ENCODE measurements at regions not wholly inside any gene's neighbourhood (a gene's known extent, or its start where the extent isn't known, plus 50 kb on each side); places are given as distances from the start of the nearest gene placed in this dataset.

- Histone ChIP-seq H3K4me1 (ENCODE audit: control insufficient read depth in 1 of 2, insufficient read depth in 1 of 2, low read depth in 1 of 2, low read length in 1 of 2) (peaks cover 9 to 22% of the 10 kb centered on the region in 2 experiments), H3K27me3 (peaks cover 39% of the 10 kb centered on the region), H3K9me3 (no peaks in the 10 kb centered on the region), H3K4me3 (ENCODE audit: low read depth in 1 of 2, low read length in 1 of 2) (no peak overlapping the region), H3K36me3 (no peaks in the 10 kb centered on the region), H3K27ac (no peak overlapping the region)
- no peak for TF ChIP-seq CTCF (IDR thresholded peaks at IDR 0.05)
These were observed 140.4 kb upstream of the CCDC54 start for GRCh38 chr3:107236655-107237337.

DNA sequence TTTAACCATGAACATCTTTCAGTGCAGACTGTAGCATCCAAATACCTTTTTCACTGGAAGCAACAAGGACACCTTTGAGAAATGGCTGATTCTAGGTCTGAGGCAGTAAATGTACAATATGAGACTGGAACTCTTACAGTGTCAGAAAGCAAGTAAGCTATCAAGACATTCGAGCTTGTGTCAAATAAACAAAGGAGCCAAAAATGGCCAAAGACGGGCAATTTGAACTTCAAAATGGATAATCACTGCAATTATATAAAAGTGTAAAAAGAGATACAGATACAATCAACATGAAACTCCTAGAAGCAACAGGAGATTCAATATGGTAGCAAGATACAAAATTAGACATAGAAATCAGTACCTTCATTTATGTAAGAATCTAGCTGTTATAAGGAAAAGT, 138.5 kb upstream of the CCDC54 start:
- Histone ChIP-seq H3K4me1 (ENCODE audit: control insufficient read depth in 1 of 2, insufficient read depth in 1 of 2, low read depth in 1 of 2, low read length in 1 of 2) (peaks cover 9 to 22% of the 10 kb centered on the region in 2 experiments), H3K27ac (no peak overlapping the region), H3K36me3 (no peaks in the 10 kb centered on the region), H3K9me3 (no peaks in the 10 kb centered on the region), H3K4me3 (ENCODE audit: low read depth in 1 of 2, low read length in 1 of 2) (no peak overlapping the region), H3K27me3 (peaks cover 48% of the 10 kb centered on the region)
- no peak for TF ChIP-seq CTCF (IDR thresholded peaks at IDR 0.05)

GRCh38 chr3:107239703-107240102, 137.5 kb upstream of the CCDC54 start:
- no peaks in the 10 kb centered on the region for H3K9me3 ChIP-seq
- no peak overlapping the region for H3K4me3 ChIP-seq (ENCODE audit: low read depth in 1 of 2, low read length in 1 of 2)
- H3K27ac ChIP-seq = no peak overlapping the region
- H3K27me3 ChIP-seq = peaks cover 48% of the 10 kb centered on the region
- no peak for TF ChIP-seq CTCF (IDR thresholded peaks at IDR 0.05)
- peaks cover 9 to 22% of the 10 kb centered on the region in 2 experiments for H3K4me1 ChIP-seq (ENCODE audit: control insufficient read depth in 1 of 2, insufficient read depth in 1 of 2, low read depth in 1 of 2, low read length in 1 of 2)
- H3K36me3 ChIP-seq = no peaks in the 10 kb centered on the region

DNA sequence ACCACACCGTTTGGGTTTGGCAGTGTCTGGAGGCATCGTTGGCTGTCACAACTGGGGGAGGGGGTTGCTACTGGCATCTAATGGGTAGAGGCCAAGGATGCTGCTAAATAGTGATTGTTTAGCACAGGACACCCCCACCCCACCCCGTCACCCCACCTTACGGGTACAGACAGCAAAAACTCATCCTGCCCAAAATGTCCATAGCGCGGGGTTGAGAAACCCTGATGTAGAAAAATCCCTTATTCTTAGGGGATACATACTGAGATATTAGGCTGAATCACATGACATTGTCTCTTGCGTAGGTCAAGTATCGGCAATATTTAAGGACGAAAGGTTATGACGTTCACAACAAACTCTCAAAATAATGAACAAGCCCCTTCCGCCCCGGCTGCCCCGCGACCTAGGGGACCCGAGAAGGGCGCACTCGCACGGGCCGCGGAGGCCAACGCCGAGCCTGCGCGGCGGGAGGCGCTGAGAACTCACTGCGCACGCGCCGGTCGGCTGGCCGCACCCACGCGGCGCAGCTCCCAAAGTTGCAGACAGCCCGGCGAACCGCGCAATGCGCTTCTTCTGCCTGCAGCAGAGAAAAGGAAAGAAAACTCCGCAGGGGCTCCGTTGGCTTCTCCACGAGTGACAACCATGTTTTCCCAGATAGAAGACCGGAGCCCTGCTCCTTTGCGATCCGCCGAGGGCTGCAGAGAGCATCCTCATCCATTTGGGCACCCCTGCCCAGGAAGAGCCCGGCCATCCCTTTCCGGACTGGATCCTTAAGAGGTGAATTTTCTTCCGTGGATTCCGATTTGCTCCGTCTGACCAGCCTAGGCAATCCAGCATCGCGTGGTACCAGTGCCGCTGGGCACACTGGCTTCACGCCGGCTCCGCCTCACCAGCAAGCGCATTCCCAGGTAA, 136.8 kb upstream of the CCDC54 start:
- Histone ChIP-seq H3K27me3 (peaks cover 48% of the 10 kb centered on the region), H3K4me3 (ENCODE audit: low read depth in 1 of 2, low read length in 1 of 2) (peak overlapping the region; percentile 52 to 54), H3K36me3 (no peaks in the 10 kb centered on the region), H3K4me1 (ENCODE audit: control insufficient read depth in 1 of 2, insufficient read depth in 1 of 2, low read depth in 1 of 2, low read length in 1 of 2) (peaks cover 9 to 21% of the 10 kb centered on the region in 2 experiments), H3K9me3 (no peaks in the 10 kb centered on the region), H3K27ac (no peak overlapping the region)
- TF ChIP-seq CTCF (IDR thresholded peaks at IDR 0.05) = no peak

DNA sequence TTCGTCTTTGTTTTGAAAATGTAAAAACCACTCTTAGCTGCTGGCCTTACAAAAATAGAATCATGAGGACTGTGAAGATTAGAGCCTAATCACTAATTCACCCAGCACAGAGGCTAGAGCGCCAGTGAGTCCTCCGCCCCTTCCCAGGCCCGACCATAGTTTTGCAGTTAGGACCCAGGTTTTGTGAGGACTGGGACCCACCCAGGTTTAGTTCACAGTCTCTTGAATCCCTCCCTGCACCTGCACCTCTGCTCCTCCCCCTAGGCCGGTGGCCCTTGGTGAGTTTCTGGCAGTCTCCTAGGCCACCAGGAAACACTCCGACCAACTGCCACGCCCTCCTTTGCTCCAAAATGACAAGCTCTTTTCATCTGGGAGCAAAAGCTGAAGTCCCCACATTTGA, 136.0 kb upstream of the CCDC54 start:
- Histone ChIP-seq H3K27ac (no peak overlapping the region), H3K4me1 (ENCODE audit: control insufficient read depth in 1 of 2, insufficient read depth in 1 of 2, low read depth in 1 of 2, low read length in 1 of 2) (peaks cover 9 to 16% of the 10 kb centered on the region in 2 experiments), H3K4me3 (ENCODE audit: low read depth in 1 of 2, low read length in 1 of 2) (no peak overlapping the region), H3K36me3 (no peaks in the 10 kb centered on the region), H3K27me3 (peaks cover 48% of the 10 kb centered on the region), H3K9me3 (no peaks in the 10 kb centered on the region)
- no peak for TF ChIP-seq CTCF (IDR thresholded peaks at IDR 0.05)

Measured in neutrophil (primary cell).